ENCODE measurements at regions not wholly inside any gene's neighbourhood (a gene's known extent, or its start where the extent isn't known, plus 50 kb on each side); places are given as distances from the start of the nearest gene placed in this dataset.

DNA sequence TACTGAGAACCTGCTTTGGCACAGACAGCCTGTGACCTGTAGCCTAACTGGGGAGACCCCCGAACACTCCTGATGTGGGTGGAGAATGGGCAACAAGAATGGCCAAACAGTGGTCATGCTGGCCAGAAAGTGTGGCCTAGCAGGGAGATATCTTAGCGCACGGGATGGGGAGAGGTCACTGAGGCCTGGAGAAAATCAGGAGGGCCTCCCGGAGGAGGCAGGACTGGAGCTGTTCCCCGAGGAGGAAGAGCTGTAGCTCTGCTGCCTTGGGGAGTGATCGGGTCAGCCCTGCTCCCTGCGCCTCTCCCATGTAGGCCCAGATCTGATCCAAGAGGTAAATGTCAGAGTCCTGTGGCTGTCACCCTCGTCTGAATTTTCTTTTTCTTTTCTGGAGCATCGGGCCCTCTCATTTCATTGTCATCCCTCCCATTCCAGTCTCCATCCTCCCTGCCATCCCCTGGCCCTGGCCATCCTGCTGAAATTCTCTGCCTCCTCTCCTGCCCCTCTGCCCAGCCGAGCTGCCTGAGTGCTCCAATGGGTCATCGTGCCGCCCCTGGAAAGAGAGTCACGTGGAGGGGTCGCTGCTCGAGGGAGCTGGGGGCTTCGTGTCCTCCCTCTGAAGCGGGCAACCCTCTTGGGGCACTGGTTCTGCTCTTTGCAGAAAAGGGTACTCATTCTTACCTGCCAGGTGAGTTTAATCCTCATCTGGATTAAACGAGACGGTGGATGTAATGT, 242.9 kb downstream of the HAUS1 start:
- peaks cover 5 to 20% (median 12%) of the 10 kb centered on the region in 4 experiments for H3K4me1 ChIP-seq (replicated peaks in 1 of 4; ENCODE audit: control insufficient read depth in 3 of 4, insufficient read depth in 4 of 4, low read length in 3 of 4)
- no peak overlapping the region for H2BK5ac ChIP-seq (ENCODE audit: low read depth, low read length)
- no peaks in the 10 kb centered on the region; the same call in 1 of the 2 replicates for H3K23me2 ChIP-seq (ENCODE audit: low read depth, low read length)
- H2BK12ac ChIP-seq (ENCODE audit: low read depth, low read length): no peak overlapping the region
- no peak overlapping the region for H4K91ac ChIP-seq (replicated peaks; ENCODE audit: insufficient read length, low read length)
- H3K14ac ChIP-seq (ENCODE audit: insufficient read length): no peak overlapping the region
- H3K4me3 ChIP-seq (ENCODE audit: extremely low read depth in 1 of 4, insufficient read depth in 2 of 4, low read depth in 3 of 4, low read length in 4 of 4): no peak overlapping the region
- 91% methylated on average over 19 of the region's 19 CpGs; no CpG with 5 or more reads in 1 of the 2 experiments for WGBS, 2 experiments (ENCODE audit: extremely low coverage in 1 of 2, insufficient coverage in 1 of 2, insufficient read length in 1 of 2, insufficient replicate concordance in 2 of 2, low coverage in 1 of 2, low lambda C conversion rate in 2 of 2, missing lambda C conversion rate in 1 of 2)
- FAIRE-seq (no peak), DNase-seq (ENCODE audit: low read depth in 1 of 2, low spot score in 2 of 2) (no peak)
- no peak overlapping the region for H3K27ac ChIP-seq (ENCODE audit: low read depth, low read length)
- no peak overlapping the region for H4K5ac ChIP-seq (ENCODE audit: insufficient read length, low read depth, low read length)
- H3K56ac ChIP-seq (replicated peaks; ENCODE audit: insufficient read length, low read depth, low read length): no peak overlapping the region
- no peak overlapping the region for H3K23ac ChIP-seq (ENCODE audit: insufficient read length)
- no peak overlapping the region for H2AK5ac ChIP-seq (ENCODE audit: low read depth, low read length)
- H3K79me1 ChIP-seq (ENCODE audit: low read depth, low read length): peaks cover 8% of the 10 kb centered on the region
- H3K4ac ChIP-seq (replicated peaks; ENCODE audit: insufficient read length, low read depth, low read length): no peak overlapping the region
- no peak overlapping the region for H2BK20ac ChIP-seq (ENCODE audit: low read length)
- H3K18ac ChIP-seq (ENCODE audit: extremely low read depth, low read length): no peak overlapping the region; the same call in 1 of the 2 replicates
- no peak overlapping the region for H2BK15ac ChIP-seq (ENCODE audit: low read length)
- H3K27me3 ChIP-seq (replicated peaks in 1 of 4; ENCODE audit: control insufficient read depth in 3 of 4, extremely low read depth in 1 of 4, insufficient read depth in 3 of 4, low read length in 3 of 4): no peaks in the 10 kb centered on the region
- no peaks in the 10 kb centered on the region; a peak in 1 of 8 replicates for H3K36me3 ChIP-seq (ENCODE audit: control insufficient read depth in 2 of 4, insufficient read depth in 4 of 4, low read length in 3 of 4)
- no peak overlapping the region; the same call in 1 of the 2 replicates for H4K8ac ChIP-seq (ENCODE audit: extremely low read depth, insufficient read depth, low read length)
- H2BK120ac ChIP-seq (replicated peaks; ENCODE audit: low read depth, low read length): no peak overlapping the region
- ChIA-PET CTCF (ENCODE audit: partially characterized antibody) (interaction anchor here (1.0 to 19.4 kb wide), 6 partner anchors 12 to 64 kb away, joined by 3 to 196 read pairs (median 6); no protein-coding TSS in a partner anchor), POLR2A (ENCODE audit: partially characterized antibody) (interaction anchor here (0.7 to 1.4 kb wide), 4 partner anchors 9 to 602 kb away, joined by 3 read pairs; no protein-coding TSS in a partner anchor)
- no peak overlapping the region for H2AFZ ChIP-seq (ENCODE audit: low read length)
- H3K9me3 ChIP-seq (ENCODE audit: insufficient read depth in 2 of 2, low read depth in 1 of 2, low read length in 1 of 2): no peaks in the 10 kb centered on the region
- H3K4me2 ChIP-seq (ENCODE audit: insufficient read depth in 1 of 2, low read depth in 2 of 2, low read length in 2 of 2): no peak overlapping the region
- peaks cover 4 to 9% of the 10 kb centered on the region in 2 experiments for H4K20me1 ChIP-seq (replicated peaks in 1 of 2; ENCODE audit: control insufficient read depth in 1 of 2, insufficient read depth in 2 of 2, low read length in 2 of 2)
- no peak overlapping the region; a peak in 1 of 7 replicates for H3K9ac ChIP-seq (replicated peaks in 1 of 4; ENCODE audit: extremely low read depth in 1 of 4, low read depth in 3 of 4, low read length in 3 of 4)
- H3K79me2 ChIP-seq (ENCODE audit: control insufficient read depth in 1 of 2, insufficient read depth in 2 of 2, low read length in 2 of 2): peaks cover 0 to 4% of the 10 kb centered on the region in 2 experiments; a peak in 1 of 4 replicates
- no peak for TF ChIP-seq GTF2F1 (IDR thresholded peaks at IDR 0.05; ENCODE audit: borderline replicate concordance, low read depth, low read length)
- TF ChIP-seq, protein P1, sequence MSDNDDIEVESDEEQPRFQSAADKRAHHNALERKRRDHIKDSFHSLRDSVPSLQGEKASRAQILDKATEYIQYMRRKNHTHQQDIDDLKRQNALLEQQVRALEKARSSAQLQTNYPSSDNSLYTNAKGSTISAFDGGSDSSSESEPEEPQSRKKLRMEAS (IDR thresholded peaks at IDR 0.05): no peak
- TF ChIP-seq EP300 (IDR thresholded peaks at IDR 0.05; ENCODE audit: borderline replicate concordance in 1 of 2, low read depth in 2 of 2, low read length in 2 of 2): no peak
- TF ChIP-seq POLR2A (IDR thresholded peaks at IDR 0.05; ENCODE audit: control extremely low read depth in 1 of 2, low read depth in 2 of 2, low read length in 2 of 2): no peak
- no peak for TF ChIP-seq POU5F1 (IDR thresholded peaks at IDR 0.05; ENCODE audit: low read depth, low read length)
- no peak for TF ChIP-seq SIX5 (IDR thresholded peaks at IDR 0.05; ENCODE audit: low read depth, low read length)
- TF ChIP-seq, protein P2, sequence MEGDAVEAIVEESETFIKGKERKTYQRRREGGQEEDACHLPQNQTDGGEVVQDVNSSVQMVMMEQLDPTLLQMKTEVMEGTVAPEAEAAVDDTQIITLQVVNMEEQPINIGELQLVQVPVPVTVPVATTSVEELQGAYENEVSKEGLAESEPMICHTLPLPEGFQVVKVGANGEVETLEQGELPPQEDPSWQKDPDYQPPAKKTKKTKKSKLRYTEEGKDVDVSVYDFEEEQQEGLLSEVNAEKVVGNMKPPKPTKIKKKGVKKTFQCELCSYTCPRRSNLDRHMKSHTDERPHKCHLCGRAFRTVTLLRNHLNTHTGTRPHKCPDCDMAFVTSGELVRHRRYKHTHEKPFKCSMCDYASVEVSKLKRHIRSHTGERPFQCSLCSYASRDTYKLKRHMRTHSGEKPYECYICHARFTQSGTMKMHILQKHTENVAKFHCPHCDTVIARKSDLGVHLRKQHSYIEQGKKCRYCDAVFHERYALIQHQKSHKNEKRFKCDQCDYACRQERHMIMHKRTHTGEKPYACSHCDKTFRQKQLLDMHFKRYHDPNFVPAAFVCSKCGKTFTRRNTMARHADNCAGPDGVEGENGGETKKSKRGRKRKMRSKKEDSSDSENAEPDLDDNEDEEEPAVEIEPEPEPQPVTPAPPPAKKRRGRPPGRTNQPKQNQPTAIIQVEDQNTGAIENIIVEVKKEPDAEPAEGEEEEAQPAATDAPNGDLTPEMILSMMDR (IDR thresholded peaks at IDR 0.05; ENCODE audit: control extremely low read depth in 1 of 3, insufficient read depth in 1 of 3, low read depth in 1 of 3, low read length in 3 of 3): no peak
- no peak for TF ChIP-seq HDAC6 (IDR thresholded peaks at IDR 0.05; ENCODE audit: low read depth, low read length)
- no peak for TF ChIP-seq PHF8 (conservative IDR thresholded peaks at IDR 0.05; ENCODE audit: low read depth, low read length)
- TF ChIP-seq CHD2 (IDR thresholded peaks at IDR 0.05; ENCODE audit: low read length): no peak

Data from H1 (cell line).